Vagina (tissue), 2 donors: ENCODE measurements at regions not wholly inside any gene's neighbourhood (a gene's known extent, or its start where the extent isn't known, plus 50 kb on each side); places are given as distances from the start of the nearest gene placed in this dataset.

Experiments used
- POLR2A ChIP-seq, 2 donors: fragments of 450-650 bp; IDR thresholded peaks; one replicate each; pipeline ENCODE4 v1.6.1; 2017; ENCODE audit warnings: antibody characterized with exemption in 2 of 2, mild to moderate bottlenecking in 2 of 2, moderate library complexity in 2 of 2
- POLR2AphosphoS5 ChIP-seq, 2 donors: sonication (generic); formaldehyde crosslinking; IDR thresholded peaks; one replicate each; pipeline ENCODE4 v1.9.0; 2017; ENCODE audit warnings: antibody characterized with exemption in 2 of 2, mild to moderate bottlenecking in 2 of 2, low read depth in 1 of 2; ENCODE audit not compliant: insufficient read depth in 1 of 2
- TF ChIP-seq, protein P1 (sequence below), 3 experiments: fragments of 450-650 bp in 2 of 3; fragments of 200-600 bp in 1 of 3; sonication (generic) in 1 of 3; IDR thresholded peaks; one replicate each; pipeline ENCODE4 v1.5.1; 2017 to 2019; ENCODE audit warnings: antibody characterized with exemption in 3 of 3, mild to moderate bottlenecking in 2 of 3, moderate library complexity in 2 of 3

- TF ChIP-seq, protein P1, sequence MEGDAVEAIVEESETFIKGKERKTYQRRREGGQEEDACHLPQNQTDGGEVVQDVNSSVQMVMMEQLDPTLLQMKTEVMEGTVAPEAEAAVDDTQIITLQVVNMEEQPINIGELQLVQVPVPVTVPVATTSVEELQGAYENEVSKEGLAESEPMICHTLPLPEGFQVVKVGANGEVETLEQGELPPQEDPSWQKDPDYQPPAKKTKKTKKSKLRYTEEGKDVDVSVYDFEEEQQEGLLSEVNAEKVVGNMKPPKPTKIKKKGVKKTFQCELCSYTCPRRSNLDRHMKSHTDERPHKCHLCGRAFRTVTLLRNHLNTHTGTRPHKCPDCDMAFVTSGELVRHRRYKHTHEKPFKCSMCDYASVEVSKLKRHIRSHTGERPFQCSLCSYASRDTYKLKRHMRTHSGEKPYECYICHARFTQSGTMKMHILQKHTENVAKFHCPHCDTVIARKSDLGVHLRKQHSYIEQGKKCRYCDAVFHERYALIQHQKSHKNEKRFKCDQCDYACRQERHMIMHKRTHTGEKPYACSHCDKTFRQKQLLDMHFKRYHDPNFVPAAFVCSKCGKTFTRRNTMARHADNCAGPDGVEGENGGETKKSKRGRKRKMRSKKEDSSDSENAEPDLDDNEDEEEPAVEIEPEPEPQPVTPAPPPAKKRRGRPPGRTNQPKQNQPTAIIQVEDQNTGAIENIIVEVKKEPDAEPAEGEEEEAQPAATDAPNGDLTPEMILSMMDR (IDR thresholded peaks at IDR 0.05) = no peak
- no peak for TF ChIP-seq POLR2A (IDR thresholded peaks at IDR 0.05)
- TF ChIP-seq POLR2AphosphoS5 (IDR thresholded peaks at IDR 0.05; ENCODE audit: insufficient read depth in 1 of 2, low read depth in 1 of 2) = no peak
Observed at GRCh38 chr3:14282706-14283075, 104.1 kb downstream of the LSM3 start.
